Progenitor cell of endocrine pancreas (in vitro differentiated cells): ENCODE measurements at regions not wholly inside any gene's neighbourhood (a gene's known extent, or its start where the extent isn't known, plus 50 kb on each side); places are given as distances from the start of the nearest gene placed in this dataset.
A peak's percentile ranks its signal among the peaks of the same experiment; 100 is the strongest.

Source experiments
- DNase-seq: peaks from one replicate; pipeline ENCODE4 v3.0.0; 2021; ENCODE audit warnings: low spot score; ENCODE audit not compliant: unreplicated experiment
- H3K27ac Mint-ChIP-seq: 2 replicates; pipeline ENCODE4 v1.8.0; 2021; ENCODE audit warnings: mild to moderate bottlenecking, moderate library complexity, mixed read lengths
- H3K27me3 Mint-ChIP-seq: 2 replicates; pipeline ENCODE4 v1.8.0; 2021; ENCODE audit warnings: mixed read lengths
- H3K36me3 Mint-ChIP-seq: 2 replicates; pipeline ENCODE4 v1.8.0; 2022; ENCODE audit warnings: mixed read lengths; ENCODE audit not compliant: insufficient read depth
- H3K4me1 Mint-ChIP-seq: 2 replicates; pipeline ENCODE4 v1.8.0; 2021; ENCODE audit warnings: low read depth, mixed read lengths
- H3K4me3 Mint-ChIP-seq: 2 replicates; pipeline ENCODE4 v1.8.0; 2021; ENCODE audit warnings: low read depth, mild to moderate bottlenecking, moderate library complexity, mixed read lengths
- H3K9me3 Mint-ChIP-seq: 2 replicates; pipeline ENCODE4 v1.8.0; 2021; ENCODE audit warnings: low read depth, mixed read lengths
- TF ChIP-seq, protein P1 (sequence below): fragments of 200-600 bp; sonication (generic); IDR thresholded peaks from one replicate; pipeline ENCODE4 v1.5.0; 2021; ENCODE audit warnings: antibody characterized with exemption, mild to moderate bottlenecking; ENCODE audit not compliant: unreplicated experiment

DNA sequence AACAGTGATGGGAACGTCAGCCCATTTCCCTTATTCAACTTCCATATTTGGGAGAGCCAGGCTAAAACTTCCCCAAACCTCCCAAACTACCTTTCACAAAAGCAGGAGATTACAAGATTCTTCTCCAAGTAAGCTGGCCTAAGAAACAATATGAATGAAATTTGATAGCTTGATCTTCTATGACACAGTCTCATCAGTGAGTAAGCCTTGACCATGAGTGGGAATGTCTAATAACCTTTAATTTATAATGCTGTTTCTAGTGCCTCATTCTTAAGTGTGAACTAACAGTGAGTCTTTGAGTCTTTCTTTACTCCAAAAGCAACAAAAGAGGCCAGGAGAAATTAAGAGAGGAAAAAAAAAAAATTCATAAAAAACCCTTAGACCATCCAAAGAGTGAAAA, 1379.9 kb downstream of the EFNA5 start:
- TF ChIP-seq, protein P1, sequence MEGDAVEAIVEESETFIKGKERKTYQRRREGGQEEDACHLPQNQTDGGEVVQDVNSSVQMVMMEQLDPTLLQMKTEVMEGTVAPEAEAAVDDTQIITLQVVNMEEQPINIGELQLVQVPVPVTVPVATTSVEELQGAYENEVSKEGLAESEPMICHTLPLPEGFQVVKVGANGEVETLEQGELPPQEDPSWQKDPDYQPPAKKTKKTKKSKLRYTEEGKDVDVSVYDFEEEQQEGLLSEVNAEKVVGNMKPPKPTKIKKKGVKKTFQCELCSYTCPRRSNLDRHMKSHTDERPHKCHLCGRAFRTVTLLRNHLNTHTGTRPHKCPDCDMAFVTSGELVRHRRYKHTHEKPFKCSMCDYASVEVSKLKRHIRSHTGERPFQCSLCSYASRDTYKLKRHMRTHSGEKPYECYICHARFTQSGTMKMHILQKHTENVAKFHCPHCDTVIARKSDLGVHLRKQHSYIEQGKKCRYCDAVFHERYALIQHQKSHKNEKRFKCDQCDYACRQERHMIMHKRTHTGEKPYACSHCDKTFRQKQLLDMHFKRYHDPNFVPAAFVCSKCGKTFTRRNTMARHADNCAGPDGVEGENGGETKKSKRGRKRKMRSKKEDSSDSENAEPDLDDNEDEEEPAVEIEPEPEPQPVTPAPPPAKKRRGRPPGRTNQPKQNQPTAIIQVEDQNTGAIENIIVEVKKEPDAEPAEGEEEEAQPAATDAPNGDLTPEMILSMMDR = no peak
- no peaks in the 10 kb centered on the region for H3K9me3 Mint-ChIP-seq
- H3K27me3 Mint-ChIP-seq = no peaks in the 10 kb centered on the region
- no peak for DNase-seq
- no peak overlapping the region for H3K4me3 Mint-ChIP-seq
- H3K27ac Mint-ChIP-seq = no peak overlapping the region
- no peaks in the 10 kb centered on the region for H3K36me3 Mint-ChIP-seq
- H3K4me1 Mint-ChIP-seq = no peaks in the 10 kb centered on the region

DNA sequence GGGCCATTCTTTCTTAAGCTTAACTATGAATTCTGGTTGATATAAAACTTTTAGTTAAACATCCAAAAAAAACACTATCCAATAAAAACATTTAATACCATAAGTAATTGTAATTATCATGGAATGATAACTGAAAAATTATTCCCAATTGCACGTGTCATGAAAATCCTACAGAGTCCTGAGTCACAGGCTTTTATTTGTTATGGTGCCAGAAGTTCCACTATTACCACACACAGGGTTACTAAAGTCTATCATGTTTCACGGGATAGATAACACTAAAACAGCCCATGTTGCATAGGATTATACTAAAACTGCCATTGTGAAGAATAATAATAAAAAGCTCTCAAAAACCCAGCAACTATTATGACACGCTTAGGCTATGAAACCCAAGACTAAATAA, 1381.8 kb downstream of the EFNA5 start:
- DNase-seq = no peak
- no peaks in the 10 kb centered on the region for H3K36me3 Mint-ChIP-seq
- TF ChIP-seq, protein P1 = no peak
- H3K9me3 Mint-ChIP-seq = no peaks in the 10 kb centered on the region
- no peaks in the 10 kb centered on the region for H3K27me3 Mint-ChIP-seq
- no peak overlapping the region for H3K4me3 Mint-ChIP-seq
- no peaks in the 10 kb centered on the region for H3K4me1 Mint-ChIP-seq
- no peak overlapping the region for H3K27ac Mint-ChIP-seq

DNA sequence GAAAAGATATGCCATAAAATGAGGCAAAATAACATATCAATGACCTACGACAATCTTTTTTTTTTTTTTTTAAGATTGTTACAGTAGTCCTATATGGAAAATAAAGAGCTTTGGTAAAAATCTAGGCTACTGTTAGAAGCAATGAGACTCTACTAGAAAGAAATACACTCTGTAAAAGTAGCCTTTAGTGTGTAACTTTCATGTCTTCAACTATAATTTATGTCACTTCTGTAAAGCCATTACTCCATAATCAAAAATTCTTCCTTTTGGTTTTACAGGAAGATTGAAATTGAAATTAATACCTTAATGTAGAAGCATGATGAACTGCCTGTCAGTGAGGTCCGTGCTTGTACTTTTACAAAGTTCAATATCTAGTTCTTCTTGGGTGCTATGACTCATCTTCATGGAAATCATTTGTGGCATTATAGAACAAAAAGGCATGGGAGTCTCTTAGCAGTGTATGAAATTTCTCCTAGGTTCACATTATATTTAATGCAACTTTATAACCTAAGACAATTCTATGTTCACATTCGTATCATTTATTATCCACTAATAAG, 1393.1 kb downstream of the EFNA5 start:
- Mint-ChIP-seq H3K9me3 (peaks cover 4% of the 10 kb centered on the region), H3K4me3 (no peak overlapping the region), H3K27me3 (no peaks in the 10 kb centered on the region), H3K27ac (no peak overlapping the region), H3K4me1 (no peaks in the 10 kb centered on the region), H3K36me3 (no peaks in the 10 kb centered on the region)
- no peak for DNase-seq
- TF ChIP-seq, protein P1 = no peak

DNA sequence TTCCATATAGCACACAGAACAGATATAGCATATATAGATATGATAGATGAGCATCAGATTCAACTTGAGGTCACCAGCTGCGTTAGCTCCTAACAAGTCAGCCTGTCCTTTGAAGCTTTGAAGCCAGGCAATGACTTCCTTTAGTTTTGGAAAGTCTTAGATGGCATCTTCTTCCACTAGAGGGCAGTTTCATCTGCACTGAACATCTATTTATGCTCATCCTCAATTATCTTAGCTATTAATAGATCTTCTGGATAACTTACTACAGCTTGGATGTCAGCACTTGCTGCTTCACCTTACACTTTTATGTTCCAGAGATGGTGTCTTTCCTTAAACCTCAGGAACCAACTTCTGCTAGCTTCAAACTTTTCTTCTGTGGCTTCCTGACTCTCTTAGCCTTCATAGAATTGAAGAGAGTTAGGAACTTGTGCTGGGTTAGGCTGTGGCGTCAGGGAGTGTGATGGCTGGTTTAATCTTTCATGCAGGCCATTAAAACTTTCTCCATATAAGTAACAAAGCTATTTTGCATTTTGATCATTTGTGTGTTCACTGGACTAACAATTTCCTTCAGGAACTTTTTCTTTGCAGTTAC, 1401.4 kb downstream of the EFNA5 start:
- DNase-seq = no peak
- Mint-ChIP-seq H3K9me3 (peaks cover 7% of the 10 kb centered on the region), H3K36me3 (no peaks in the 10 kb centered on the region), H3K27me3 (no peaks in the 10 kb centered on the region), H3K27ac (no peak overlapping the region), H3K4me1 (no peaks in the 10 kb centered on the region), H3K4me3 (no peak overlapping the region)
- TF ChIP-seq, protein P1 = peak; percentile 44

DNA sequence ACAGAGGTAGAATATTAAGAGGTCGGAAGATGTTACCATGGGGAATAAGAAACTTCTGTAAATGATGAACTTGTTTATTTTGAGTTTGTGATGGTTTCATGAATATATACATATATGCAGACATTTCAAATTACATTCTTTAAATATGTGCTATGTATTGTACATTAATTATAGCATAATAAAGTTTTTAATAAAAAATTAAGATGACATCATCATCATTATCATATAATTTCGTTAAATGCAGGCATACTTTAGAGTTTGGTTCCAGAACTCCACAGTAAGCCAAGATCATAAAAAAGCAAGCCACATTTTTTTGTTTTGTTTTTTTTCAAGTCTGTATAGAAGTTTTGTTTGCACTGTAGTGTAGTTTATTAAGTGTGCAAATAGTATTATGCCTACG, 1403.5 kb downstream of the EFNA5 start:
- TF ChIP-seq, protein P1 = no peak

More for the DNA sequence above, 1403.5 kb downstream of the EFNA5 start:
- Mint-ChIP-seq H3K9me3 (peaks cover 3% of the 10 kb centered on the region), H3K27ac (no peak overlapping the region), H3K36me3 (no peaks in the 10 kb centered on the region), H3K27me3 (no peaks in the 10 kb centered on the region), H3K4me3 (no peak overlapping the region), H3K4me1 (no peaks in the 10 kb centered on the region)
- DNase-seq = no peak
